HL-60 (cell line): ENCODE measurements at regions not wholly inside any gene's neighbourhood (a gene's known extent, or its start where the extent isn't known, plus 50 kb on each side); places are given as distances from the start of the nearest gene placed in this dataset.

Source experiments
- DNase-seq, 2 experiments: peaks; one replicate each; pipeline ENCODE4 v3.0.0-alpha.2; 2010 to 2020; ENCODE audit warnings: low read depth in 1 of 2, low spot score in 1 of 2
- H3K27ac ChIP-seq: fragments of 250-450 bp; sonication (Bioruptor Pico); replicated peaks from 2 replicates; pipeline ENCODE4 v1.5.1; 2020; ENCODE audit warnings: mild to moderate bottlenecking, moderate library complexity
- H3K27me3 ChIP-seq: fragments of 250-450 bp; sonication (Bioruptor Pico); 2 replicates; pipeline ENCODE4 v1.5.1; 2021; ENCODE audit warnings: mild to moderate bottlenecking, moderate library complexity; ENCODE audit not compliant: insufficient read depth, poor library complexity, severe bottlenecking
- H3K4me3 ChIP-seq: replicated peaks from 2 replicates; pipeline ENCODE4 v1.5.1; 2011; ENCODE audit warnings: mild to moderate bottlenecking, control low read depth, low read length; ENCODE audit not compliant: insufficient read depth
- CTCF ChIP-seq: IDR thresholded peaks from one replicate; pipeline ENCODE4 v1.5.1; 2011; ENCODE audit warnings: low read length, control low read depth, inconsistent platforms; ENCODE audit not compliant: insufficient read depth
- GABPA ChIP-seq: IDR thresholded peaks from 2 replicates; pipeline ENCODE4 v1.6.1; 2012; ENCODE audit warnings: low read depth
- POLR2AphosphoS5 ChIP-seq: IDR thresholded peaks from 2 replicates; pipeline ENCODE4 v1.6.1; 2012; ENCODE audit warnings: low read depth
- REST ChIP-seq: IDR thresholded peaks from 2 replicates; pipeline ENCODE4 v1.6.1; 2012; ENCODE audit warnings: low read depth; ENCODE audit not compliant: insufficient replicate concordance
- SPI1 ChIP-seq: IDR thresholded peaks from 2 replicates; pipeline ENCODE4 v1.6.1; 2012; ENCODE audit warnings: low read depth, mild to moderate bottlenecking, borderline replicate concordance

DNA sequence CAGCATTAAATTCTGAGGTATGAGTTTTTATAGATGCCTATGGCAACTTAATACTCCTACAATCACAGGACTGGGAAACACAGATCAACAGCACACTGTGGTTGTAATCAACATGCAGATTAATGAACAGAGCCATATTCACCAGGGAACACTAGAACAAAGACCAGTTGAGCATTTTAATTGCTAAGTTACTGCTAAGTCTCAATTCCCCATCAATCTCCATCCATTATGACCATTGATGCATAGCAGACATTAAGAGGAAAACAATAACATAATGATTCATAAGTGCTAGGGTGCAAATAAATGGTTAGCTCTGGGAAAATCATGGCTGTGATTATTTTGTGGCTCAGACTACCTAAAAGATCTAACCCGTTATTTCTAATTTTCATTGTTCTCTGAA lies 505.6 kb downstream of the TRHDE start:
- H3K27me3 ChIP-seq: no peaks in the 10 kb centered on the region

DNA sequence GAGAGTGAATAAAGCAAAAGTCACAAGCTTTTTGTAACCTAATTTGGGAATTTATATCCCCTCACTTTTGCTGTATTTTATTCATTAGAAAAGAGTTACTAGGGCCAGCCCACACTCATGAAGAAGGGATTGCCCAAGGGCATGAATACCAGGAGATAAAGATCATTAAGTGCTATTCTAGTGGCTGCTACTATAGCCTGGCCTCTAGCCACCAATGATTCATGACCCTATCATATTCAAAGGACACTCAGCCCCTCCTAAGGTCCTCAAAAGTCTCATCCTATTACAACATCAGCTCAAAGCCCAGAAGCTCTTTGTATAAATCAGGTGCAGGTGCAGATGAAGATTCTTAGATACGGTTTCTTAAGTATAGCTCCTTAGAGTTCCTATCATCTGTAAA lies 518.1 kb downstream of the TRHDE start:
- no peak for DNase-seq
- no peak overlapping the region for H3K27ac ChIP-seq
- TF ChIP-seq POLR2AphosphoS5: no peak
- TF ChIP-seq REST: no peak
- no peak for TF ChIP-seq CTCF
- no peak for TF ChIP-seq GABPA
- no peak for TF ChIP-seq SPI1
- H3K4me3 ChIP-seq: no peak overlapping the region
- no peaks in the 10 kb centered on the region for H3K27me3 ChIP-seq

More for the DNA sequence above, 505.6 kb downstream of the TRHDE start:
- Histone ChIP-seq H3K4me3 (no peak overlapping the region), H3K27ac (no peak overlapping the region)
- no peak for TF ChIP-seq CTCF
- no peak for TF ChIP-seq GABPA
- TF ChIP-seq SPI1: no peak
- no peak for TF ChIP-seq POLR2AphosphoS5
- TF ChIP-seq REST: no peak
- DNase-seq: no peak

DNA sequence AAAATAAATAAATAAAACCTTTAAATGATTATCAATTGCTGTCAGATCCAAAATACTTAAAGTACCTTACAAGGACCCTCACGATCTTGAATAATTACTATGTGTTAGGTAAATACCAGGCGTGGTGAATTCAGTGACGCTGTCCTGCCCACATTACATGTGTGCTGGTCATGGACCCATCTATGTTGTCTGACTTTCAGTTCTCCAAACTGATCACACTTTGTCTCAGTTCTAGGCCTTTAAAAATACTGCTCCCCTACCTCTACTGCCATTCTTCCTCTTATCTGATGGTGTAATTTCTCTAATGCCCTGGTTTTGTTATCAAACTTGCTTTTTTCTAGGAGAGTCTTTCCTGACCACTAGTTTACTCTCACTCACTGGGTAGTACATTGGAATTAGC lies 520.7 kb downstream of the TRHDE start:
- no peak overlapping the region for H3K4me3 ChIP-seq
- no peak overlapping the region for H3K27ac ChIP-seq
- no peaks in the 10 kb centered on the region for H3K27me3 ChIP-seq
- TF ChIP-seq POLR2AphosphoS5 (no peak), SPI1 (no peak), GABPA (no peak)
- no peak for DNase-seq

DNA sequence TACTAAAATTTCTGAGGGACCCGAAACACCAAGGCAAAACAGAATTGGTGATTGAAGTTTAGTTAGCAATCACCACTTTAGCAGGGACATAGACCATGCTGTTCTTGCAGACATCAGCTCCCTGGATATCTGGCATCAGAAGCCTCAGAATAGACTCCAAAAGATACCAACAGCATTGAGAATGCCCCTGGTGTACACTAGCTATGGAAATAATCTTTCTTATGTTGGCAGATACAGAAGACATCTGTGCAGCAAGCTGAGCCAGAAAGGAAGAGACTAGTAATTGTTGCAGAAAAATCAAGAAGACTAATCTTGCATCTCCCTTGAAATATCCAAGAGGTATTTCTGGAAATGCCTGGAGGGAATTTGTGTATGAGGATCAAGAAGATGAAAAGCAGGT lies 521.6 kb downstream of the TRHDE start:
- DNase-seq: no peak
- no peaks in the 10 kb centered on the region for H3K27me3 ChIP-seq
- no peak overlapping the region for H3K27ac ChIP-seq
- TF ChIP-seq CTCF: no peak
- TF ChIP-seq POLR2AphosphoS5: no peak
- no peak for TF ChIP-seq GABPA
- no peak for TF ChIP-seq REST
- TF ChIP-seq SPI1: no peak
- H3K4me3 ChIP-seq: no peak overlapping the region
